Endothelial cell of umbilical vein (primary cell): ENCODE measurements at regions not wholly inside any gene's neighbourhood (a gene's known extent, or its start where the extent isn't known, plus 50 kb on each side); places are given as distances from the start of the nearest gene placed in this dataset.

Source experiments
- BruUV-seq: library from RNA; stranded (reverse); fragments of 400-500 nt; replicated peaks from 2 replicates; lab custom pipeline; 2021; lab: Mats Ljungman, UMichigan
- CTCF ChIA-PET: fragments of 300-600, 350-600 bp; sonication (Branson Sonifier 250); formaldehyde crosslinking; loops from one replicate; lab custom pipeline; 2021; ENCODE audit warnings: antibody characterized with exemption, inconsistent platforms; lab: Charles Lee
- POLR2A ChIA-PET: fragments of 300-600, 350-600 bp; sonication (Branson Sonifier 250); formaldehyde crosslinking; loops from one replicate; lab custom pipeline; 2021; ENCODE audit warnings: antibody characterized with exemption, inconsistent platforms; lab: Charles Lee
- DNase-seq: peaks from one replicate; pipeline ENCODE4 v3.0.0-alpha.2; 2011; ENCODE audit warnings: low read depth, low spot score
- FAIRE-seq: peaks from 2 replicates; lab custom pipeline; 2011; peaks lifted over from hg19 to GRCh38; lab: Jason Lieb, UNC
- H2AFZ ChIP-seq: 2 replicates; pipeline ENCODE4 v1.6.0; 2012; ENCODE audit warnings: low read depth, low read length, control low read depth, inconsistent platforms
- H3K27ac ChIP-seq: 2 replicates; pipeline ENCODE4 v1.5.1; 2011; ENCODE audit warnings: low read depth, mild to moderate bottlenecking, control low read depth, low read length, moderate library complexity; ENCODE audit not compliant: insufficient read depth
- H3K27me3 ChIP-seq, 2 experiments: 2 replicates each; pipeline versions ENCODE4 v1.6.0 to v1.6.1; 2011; ENCODE audit warnings: low read length in 2 of 2, mixed read lengths in 1 of 2; ENCODE audit not compliant: control insufficient read depth in 2 of 2, insufficient read depth in 2 of 2
- H3K36me3 ChIP-seq, 2 experiments: 2 replicates in 1 of 2; 3 replicates in 1 of 2; pipeline ENCODE4 v1.5.1; 2011; ENCODE audit warnings: low read length in 2 of 2, mild to moderate bottlenecking in 1 of 2, moderate library complexity in 1 of 2; ENCODE audit not compliant: control insufficient read depth in 2 of 2, insufficient read depth in 2 of 2; ENCODE audit errors: extremely low read depth in 1 of 2
- H3K4me1 ChIP-seq: 3 replicates; pipeline ENCODE4 v1.5.1; 2011; ENCODE audit warnings: mild to moderate bottlenecking, low read length; ENCODE audit not compliant: control insufficient read depth, insufficient read depth; ENCODE audit errors: extremely low read depth
- H3K4me2 ChIP-seq: 2 replicates; pipeline ENCODE4 v1.6.1; 2011; ENCODE audit warnings: low read length, control low read depth, mixed read lengths; ENCODE audit not compliant: insufficient read depth
- H3K4me3 ChIP-seq, 3 experiments: fragments of 200-600 bp in 1 of 3; sonication (generic), shearing (Covaris generic) in 1 of 3; replicated peaks in 1 of 3; 2 replicates each; pipeline ENCODE4 v1.5.1; 2011 to 2016; ENCODE audit warnings: control low read depth in 3 of 3, low read length in 3 of 3, mild to moderate bottlenecking in 2 of 3, inconsistent platforms in 1 of 3, low read depth in 1 of 3, moderate library complexity in 1 of 3; ENCODE audit not compliant: insufficient read depth in 1 of 3
- H3K79me2 ChIP-seq: 2 replicates; pipeline ENCODE4 v1.6.0; 2012; ENCODE audit warnings: low read length, inconsistent platforms; ENCODE audit not compliant: control insufficient read depth, insufficient read depth
- H3K9ac ChIP-seq: replicated peaks from 2 replicates; pipeline ENCODE3; 2011; ENCODE audit warnings: low read length, control low read depth; ENCODE audit not compliant: insufficient read depth; ENCODE audit errors: extremely low read depth
- H3K9me1 ChIP-seq: replicated peaks from 3 replicates; pipeline ENCODE4 v1.6.0; 2011; ENCODE audit warnings: mild to moderate bottlenecking, low read length; ENCODE audit not compliant: control insufficient read depth, insufficient read depth; ENCODE audit errors: extremely low read depth
- H3K9me3 ChIP-seq: replicated peaks from 2 replicates; pipeline ENCODE4 v1.5.1; 2012; ENCODE audit warnings: low read length, inconsistent platforms; ENCODE audit not compliant: control insufficient read depth, insufficient read depth
- H4K20me1 ChIP-seq: replicated peaks from 2 replicates; pipeline ENCODE3; 2011; ENCODE audit warnings: mild to moderate bottlenecking, low read length; ENCODE audit not compliant: control insufficient read depth, insufficient read depth; ENCODE audit errors: extremely low read depth
- CTCF ChIP-seq, 2 donors: IDR thresholded peaks; 1 replicate in 1 of 2; 2 replicates in 1 of 2; pipeline ENCODE4 v1.5.1; 2011; ENCODE audit warnings: low read length in 2 of 2, mild to moderate bottlenecking in 2 of 2, moderate library complexity in 2 of 2, control low read depth in 1 of 2, inconsistent platforms in 1 of 2, low read depth in 1 of 2; ENCODE audit not compliant: insufficient read depth in 1 of 2; ENCODE audit errors: extremely low read depth in 1 of 2
- EZH2 ChIP-seq: IDR thresholded peaks from 2 replicates; pipeline ENCODE4 v1.6.1; 2012; ENCODE audit warnings: borderline replicate concordance, low read depth, mild to moderate bottlenecking, moderate library complexity, low read length, inconsistent platforms; ENCODE audit not compliant: severe bottlenecking
- FOS ChIP-seq: IDR thresholded peaks from 2 replicates; pipeline ENCODE4 v1.6.1; 2011; ENCODE audit warnings: mild to moderate bottlenecking, low read length, moderate library complexity, borderline replicate concordance; ENCODE audit not compliant: insufficient read depth
- GATA2 ChIP-seq: IDR thresholded peaks from 2 replicates; pipeline ENCODE4 v1.7.0; 2011; ENCODE audit warnings: low read depth, mild to moderate bottlenecking, moderate library complexity, mixed read lengths, low read length; ENCODE audit not compliant: insufficient read length, insufficient read depth
- JUN ChIP-seq: IDR thresholded peaks from 2 replicates; pipeline ENCODE4 v1.6.1; 2011; ENCODE audit warnings: borderline replicate concordance, low read depth; ENCODE audit not compliant: insufficient read length, insufficient read depth
- MAX ChIP-seq: IDR thresholded peaks from 2 replicates; pipeline ENCODE4 v1.6.1; 2011; ENCODE audit not compliant: insufficient read depth, insufficient read length
- MYC ChIP-seq: IDR thresholded peaks from one replicate; pipeline ENCODE4 v1.6.1; 2011; ENCODE audit warnings: mild to moderate bottlenecking, low read depth, low read length
- POLR2A ChIP-seq: IDR thresholded peaks from 2 replicates; pipeline ENCODE4 v1.6.1; 2012; ENCODE audit warnings: low read depth, mild to moderate bottlenecking, control low read depth, low read length
- dilution Hi-C: fragments of 300-500 bp; cut with MboI; formaldehyde crosslinking; loops from one replicate; pipeline ENCODE4 v1.15.0; 2019; ENCODE audit warnings: low sequenced_read_pairs; ENCODE audit not compliant: extremely low pct_ligation_motif_present
- intact Hi-C: fragments of 100-400 bp; cut with micrococcal nuclease; formaldehyde crosslinking; loops from one replicate; pipeline ENCODE4 v1.10.0; 2022

GRCh38 chrX:36510736-36511135 is 497.4 kb upstream of the FAM47C start:
- intact Hi-C loops, result no loop called here
- Histone ChIP-seq H3K9me1 (no peaks in the 10 kb centered on the region), H4K20me1 (no peaks in the 10 kb centered on the region), H3K4me3 (no peak overlapping the region), H3K27me3 (no peaks in the 10 kb centered on the region), H2AFZ (no peak overlapping the region), H3K79me2 (no peaks in the 10 kb centered on the region), H3K27ac (no peak overlapping the region), H3K36me3 (no peaks in the 10 kb centered on the region), H3K4me1 (no peaks in the 10 kb centered on the region), H3K4me2 (no peak overlapping the region), H3K9ac (no peak overlapping the region), H3K9me3 (no peaks in the 10 kb centered on the region)
- POLR2A ChIA-PET, result no interaction called here
- CTCF ChIA-PET, result no interaction called here
- DNase-seq, result no peak
- dilution Hi-C loops, result no loop called here
- no TSS peak for BruUV-seq
- no peak for FAIRE-seq
- TF ChIP-seq POLR2A, result no peak
- no peak for TF ChIP-seq MYC
- TF ChIP-seq GATA2, result no peak
- TF ChIP-seq CTCF (IDR thresholded peaks at IDR 0.05; ENCODE audit: extremely low read depth in 1 of 2, insufficient read depth in 1 of 2, low read depth in 1 of 2, low read length in 2 of 2), result no peak
- no peak for TF ChIP-seq FOS
- no peak for TF ChIP-seq EZH2
- TF ChIP-seq JUN, result no peak
- no peak for TF ChIP-seq MAX
